ENCODE measurements at regions not wholly inside any gene's neighbourhood (a gene's known extent, or its start where the extent isn't known, plus 50 kb on each side); places are given as distances from the start of the nearest gene placed in this dataset.
A peak's percentile ranks its signal among the peaks of the same experiment; 100 is the strongest.

DNA sequence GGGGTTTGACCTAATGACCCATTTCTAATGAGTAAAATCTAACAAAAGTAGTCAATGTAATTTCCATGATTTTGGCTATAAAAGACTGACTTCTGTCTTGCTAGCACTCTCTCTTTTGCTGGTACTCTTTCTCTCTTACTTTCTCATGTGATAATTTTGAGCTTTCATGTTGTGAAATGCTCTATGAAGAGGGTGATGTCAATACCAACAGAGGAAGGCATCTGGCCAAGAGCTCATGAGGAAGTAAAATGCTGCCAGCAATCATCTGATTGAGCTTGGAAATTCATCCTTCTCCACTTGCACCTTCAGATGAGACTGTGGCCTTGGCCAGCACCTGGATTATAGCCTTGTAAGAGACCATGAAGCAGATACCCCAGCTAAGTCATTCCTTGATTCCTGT, 347.7 kb downstream of the HS3ST1 start:
- TF ChIP-seq, protein P1, sequence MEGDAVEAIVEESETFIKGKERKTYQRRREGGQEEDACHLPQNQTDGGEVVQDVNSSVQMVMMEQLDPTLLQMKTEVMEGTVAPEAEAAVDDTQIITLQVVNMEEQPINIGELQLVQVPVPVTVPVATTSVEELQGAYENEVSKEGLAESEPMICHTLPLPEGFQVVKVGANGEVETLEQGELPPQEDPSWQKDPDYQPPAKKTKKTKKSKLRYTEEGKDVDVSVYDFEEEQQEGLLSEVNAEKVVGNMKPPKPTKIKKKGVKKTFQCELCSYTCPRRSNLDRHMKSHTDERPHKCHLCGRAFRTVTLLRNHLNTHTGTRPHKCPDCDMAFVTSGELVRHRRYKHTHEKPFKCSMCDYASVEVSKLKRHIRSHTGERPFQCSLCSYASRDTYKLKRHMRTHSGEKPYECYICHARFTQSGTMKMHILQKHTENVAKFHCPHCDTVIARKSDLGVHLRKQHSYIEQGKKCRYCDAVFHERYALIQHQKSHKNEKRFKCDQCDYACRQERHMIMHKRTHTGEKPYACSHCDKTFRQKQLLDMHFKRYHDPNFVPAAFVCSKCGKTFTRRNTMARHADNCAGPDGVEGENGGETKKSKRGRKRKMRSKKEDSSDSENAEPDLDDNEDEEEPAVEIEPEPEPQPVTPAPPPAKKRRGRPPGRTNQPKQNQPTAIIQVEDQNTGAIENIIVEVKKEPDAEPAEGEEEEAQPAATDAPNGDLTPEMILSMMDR (IDR thresholded peaks at IDR 0.05; ENCODE audit: control insufficient read depth, extremely low read depth, insufficient read depth), result no peak
- no peak overlapping the region for H3K4me3 ChIP-seq (ENCODE audit: low read depth, low read length)
- DNase-seq (ENCODE audit: low read depth), result no peak

DNA sequence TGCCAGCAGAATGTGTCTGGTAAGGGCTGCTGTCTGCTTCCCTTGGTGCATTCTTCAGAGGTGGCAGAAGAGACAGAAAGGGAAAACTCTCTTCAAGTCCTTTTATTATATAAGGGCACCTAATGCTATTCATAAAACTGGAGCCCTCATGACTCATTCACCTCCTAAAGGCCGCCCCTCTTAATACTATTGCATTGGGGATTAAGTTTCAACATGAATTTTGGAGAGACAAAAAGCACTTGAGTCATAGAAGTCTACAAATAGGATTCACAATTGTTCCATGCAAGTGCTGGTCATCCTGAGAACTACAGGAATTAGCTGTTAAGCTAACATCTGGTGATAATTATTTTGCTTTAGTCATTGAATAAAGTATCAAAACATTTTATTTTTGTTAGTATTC, 349.5 kb downstream of the HS3ST1 start:
- no peak overlapping the region for H3K4me3 ChIP-seq (ENCODE audit: low read depth, low read length)
- TF ChIP-seq, protein P1 (IDR thresholded peaks at IDR 0.05; ENCODE audit: control insufficient read depth, extremely low read depth, insufficient read depth), result no peak
- no peak for DNase-seq (ENCODE audit: low read depth)

DNA sequence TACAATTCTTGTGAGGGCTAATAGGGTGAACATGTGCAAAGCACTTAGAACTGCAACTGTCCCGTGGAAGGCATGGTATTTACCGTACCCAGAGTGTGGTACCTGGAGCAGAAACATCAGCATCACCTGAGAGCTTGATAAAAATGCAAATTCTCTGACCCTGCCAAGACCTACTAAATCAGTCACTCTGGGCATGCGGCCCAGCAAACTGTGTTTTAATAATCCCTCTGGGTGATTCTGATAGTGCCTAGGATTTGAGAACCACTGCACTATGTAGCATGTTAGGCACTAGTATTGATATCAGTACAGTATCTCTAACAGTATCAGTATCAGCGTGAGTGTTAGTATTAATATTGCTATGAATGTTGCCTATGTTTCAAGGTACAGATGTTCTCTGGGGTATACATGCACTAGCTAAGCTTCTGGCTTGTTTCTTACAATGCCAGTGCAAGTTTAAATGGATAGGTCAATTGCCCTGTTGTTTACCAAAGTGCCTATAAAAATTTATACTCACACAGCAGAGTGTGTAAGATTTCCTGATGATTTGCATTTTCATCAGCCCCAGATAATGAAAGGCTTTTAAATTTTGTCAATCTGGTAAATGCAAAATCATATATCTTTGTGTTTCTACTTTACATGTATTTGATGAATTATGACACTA, 354.0 kb downstream of the HS3ST1 start:
- H3K4me3 ChIP-seq (ENCODE audit: low read depth, low read length), result no peak overlapping the region
- DNase-seq (ENCODE audit: low read depth), result no peak
- TF ChIP-seq, protein P1 (IDR thresholded peaks at IDR 0.05; ENCODE audit: control insufficient read depth, extremely low read depth, insufficient read depth), result no peak

DNA sequence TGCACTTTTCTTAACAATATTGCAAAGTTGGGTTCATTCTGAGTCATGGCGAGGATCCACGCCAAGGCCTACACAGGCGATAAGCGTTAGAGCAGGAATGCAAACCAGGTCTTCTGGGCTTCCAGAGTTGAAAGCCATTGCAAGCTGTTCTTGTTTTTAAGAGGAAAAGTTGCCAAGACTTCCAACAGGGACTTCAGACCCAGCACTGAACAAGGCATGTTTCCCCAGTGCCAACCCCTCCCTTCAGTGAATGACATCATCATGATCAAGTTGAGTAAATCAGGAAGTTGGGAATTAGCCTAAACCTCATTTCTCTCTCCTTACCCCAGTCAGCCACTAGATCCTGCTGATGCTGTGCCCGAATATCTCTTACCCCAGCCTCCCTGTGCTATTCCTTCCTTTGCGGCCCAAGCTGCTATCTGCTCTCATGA, 355.1 kb downstream of the HS3ST1 start:
- H3K4me3 ChIP-seq (ENCODE audit: low read depth, low read length), result no peak overlapping the region
- peak; percentile 27 for DNase-seq (ENCODE audit: low read depth)
- TF ChIP-seq, protein P1 (IDR thresholded peaks at IDR 0.05; ENCODE audit: control insufficient read depth, extremely low read depth, insufficient read depth), result no peak

DNA sequence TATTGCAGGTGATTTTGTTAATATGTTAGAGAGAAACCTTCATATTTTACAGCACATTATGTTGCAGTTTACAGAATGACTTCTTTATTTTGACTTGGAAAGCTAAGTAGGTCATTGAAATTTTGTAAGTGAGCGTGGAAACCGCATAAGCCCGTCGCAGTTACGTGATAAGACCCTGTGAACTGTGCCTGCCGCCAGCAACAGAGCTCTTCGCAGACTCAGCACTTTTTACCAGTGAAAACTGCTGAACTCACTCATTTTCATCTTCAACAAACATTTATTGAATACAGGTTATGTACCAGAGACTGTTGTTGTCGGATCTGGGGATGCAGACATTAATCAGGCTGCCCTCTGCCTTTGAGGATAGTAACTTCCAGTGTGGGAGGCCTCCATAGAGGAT, 355.7 kb downstream of the HS3ST1 start:
- TF ChIP-seq, protein P1 (IDR thresholded peaks at IDR 0.05; ENCODE audit: control insufficient read depth, extremely low read depth, insufficient read depth), result no peak
- no peak overlapping the region for H3K4me3 ChIP-seq (ENCODE audit: low read depth, low read length)
- DNase-seq (ENCODE audit: low read depth), result no peak

DNA sequence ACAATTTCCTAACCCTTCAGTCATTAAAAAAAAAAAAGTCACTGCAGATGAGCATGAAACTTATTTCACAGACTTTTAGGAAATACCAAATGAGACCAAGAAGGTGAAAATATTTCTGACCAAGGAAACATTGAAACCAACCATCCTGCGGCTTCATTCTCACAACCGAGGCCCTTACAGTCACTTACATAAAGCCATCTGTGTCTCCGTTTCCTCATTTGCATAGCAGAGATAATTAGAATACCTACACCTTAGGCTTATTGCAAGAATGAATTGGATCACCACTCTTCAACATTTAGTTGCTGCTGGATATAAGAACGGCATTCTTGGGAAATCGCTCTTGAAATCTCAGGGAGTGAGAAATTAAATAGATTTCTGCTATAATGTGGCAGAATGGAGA, 356.2 kb downstream of the HS3ST1 start:
- TF ChIP-seq, protein P1 (IDR thresholded peaks at IDR 0.05; ENCODE audit: control insufficient read depth, extremely low read depth, insufficient read depth), result no peak
- no peak overlapping the region for H3K4me3 ChIP-seq (ENCODE audit: low read depth, low read length)
- no peak for DNase-seq (ENCODE audit: low read depth)

DNA sequence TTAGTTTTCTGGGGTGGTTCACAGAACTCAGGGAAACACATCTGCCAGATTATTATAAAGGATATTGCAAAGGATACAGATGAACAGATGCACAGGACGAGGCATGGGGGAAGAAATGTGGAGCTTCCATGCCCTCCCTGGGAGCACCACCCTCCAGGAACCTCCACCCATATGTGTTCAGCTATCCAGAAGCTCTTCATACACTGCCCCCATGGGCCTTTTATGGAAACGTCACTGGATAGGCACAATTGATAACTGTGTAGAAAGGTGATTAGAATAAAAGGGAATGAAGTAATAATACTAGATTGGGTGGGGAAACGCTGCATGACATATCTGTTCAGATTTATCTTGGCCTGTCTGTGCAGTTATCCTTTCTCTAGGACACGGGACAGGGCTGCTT, 357.9 kb downstream of the HS3ST1 start:
- no peak for DNase-seq (ENCODE audit: low read depth)
- TF ChIP-seq, protein P1 (IDR thresholded peaks at IDR 0.05; ENCODE audit: control insufficient read depth, extremely low read depth, insufficient read depth), result no peak
- no peak overlapping the region for H3K4me3 ChIP-seq (ENCODE audit: low read depth, low read length)

Measured in LNCaP clone FGC (cell line).